PC-9 (cell line): ENCODE measurements at regions not wholly inside any gene's neighbourhood (a gene's known extent, or its start where the extent isn't known, plus 50 kb on each side); places are given as distances from the start of the nearest gene placed in this dataset.

Experiments used
- BruUV-seq: library from RNA; stranded (reverse); fragments of 400-500 nt; replicated peaks from 2 replicates; lab custom pipeline; 2021; lab: Mats Ljungman, UMichigan
- CTCF ChIA-PET: fragments of 300-600 bp; sonication (Branson Sonifier 250); formaldehyde crosslinking; loops from one replicate; lab custom pipeline; 2022; ENCODE audit warnings: antibody characterized with exemption; lab: Charles Lee
- POLR2A ChIA-PET: fragments of 300-600 bp; sonication (Branson Sonifier 250); formaldehyde crosslinking; loops from one replicate; lab custom pipeline; 2022; ENCODE audit warnings: antibody characterized with exemption; ENCODE audit not compliant: unreplicated experiment; lab: Charles Lee
- DNase-seq, 2 experiments: peaks; one replicate each; pipeline versions ENCODE4 v3.0.0 to v3.0.0-alpha.2; 2015 to 2022; ENCODE audit warnings: mixed read lengths in 1 of 2
- H2AFZ ChIP-seq: fragments of 200-600 bp; sonication (generic); 2 replicates; pipeline ENCODE4 v1.8.1; 2017; ENCODE audit warnings: antibody characterized with exemption
- H3F3A ChIP-seq: fragments of 200-600 bp; sonication (generic); 2 replicates; pipeline ENCODE4 v1.8.1; 2017; ENCODE audit warnings: antibody characterized with exemption, mild to moderate bottlenecking, low read depth; ENCODE audit not compliant: insufficient read depth
- H3K27ac ChIP-seq: fragments of 200-600 bp; sonication (generic); 2 replicates; pipeline ENCODE4 v1.6.1; 2016; ENCODE audit warnings: mixed run types
- H3K27me3 ChIP-seq: fragments of 200-600 bp; sonication (generic); 2 replicates; pipeline ENCODE4 v1.6.1; 2016; ENCODE audit warnings: low read depth, mixed run types; ENCODE audit not compliant: insufficient read depth
- H3K36me3 ChIP-seq: fragments of 200-600 bp; sonication (generic); 2 replicates; pipeline ENCODE4 v1.6.1; 2016; ENCODE audit warnings: low read depth, mixed run types
- H3K4me1 ChIP-seq: fragments of 200-600 bp; sonication (generic); replicated peaks from 2 replicates; pipeline ENCODE4 v1.6.1; 2016; ENCODE audit warnings: mixed run types; ENCODE audit not compliant: insufficient read depth
- H3K4me2 ChIP-seq: fragments of 200-600 bp; sonication (generic); 2 replicates; pipeline ENCODE4 v1.6.1; 2017; ENCODE audit warnings: mixed run types
- H3K4me3 ChIP-seq: fragments of 200-600 bp; sonication (generic); 2 replicates; pipeline ENCODE4 v1.6.1; 2016; ENCODE audit warnings: mixed run types
- H3K79me2 ChIP-seq: fragments of 200-600 bp; sonication (generic); 2 replicates; pipeline ENCODE4 v1.6.1; 2017; ENCODE audit warnings: low read depth, mixed run types
- H3K9me2 ChIP-seq: fragments of 200-600 bp; sonication (generic); 2 replicates; pipeline ENCODE4 v1.8.1; 2017; ENCODE audit warnings: mild to moderate bottlenecking; ENCODE audit not compliant: insufficient read depth
- H3K9me3 ChIP-seq: fragments of 200-600 bp; sonication (generic); 2 replicates; pipeline ENCODE4 v1.8.1; 2016; ENCODE audit warnings: low read depth; ENCODE audit not compliant: insufficient read depth
- H4K20me1 ChIP-seq: fragments of 200-600 bp; sonication (generic); 2 replicates; pipeline ENCODE4 v1.8.1; 2017; ENCODE audit not compliant: insufficient read depth
- CTCF ChIP-seq: fragments of 200-600 bp; sonication (generic); conservative IDR thresholded peaks from 2 replicates; pipeline ENCODE4 v1.6.1; 2017; ENCODE audit warnings: mixed run types, antibody characterized with exemption, mild to moderate bottlenecking, moderate library complexity
- EZH2 ChIP-seq: fragments of 200-600 bp; sonication (generic); IDR thresholded peaks from 2 replicates; pipeline ENCODE4 v1.8.0; 2017; ENCODE audit warnings: antibody characterized with exemption, low read depth
- intact Hi-C: fragments of 100-400 bp; cut with micrococcal nuclease; formaldehyde crosslinking; loops from one replicate; pipeline ENCODE4 v1.10.0; 2022; ENCODE audit not compliant: unreplicated experiment

GRCh38 chr10:118805146-118805545 is 50.4 kb upstream of the CACUL1 start:
- H3F3A ChIP-seq = peaks cover 3% of the 10 kb centered on the region; the same call in 1 of the 2 replicates

GRCh38 chr10:118807512-118808305 is 52.9 kb upstream of the CACUL1 start:
- no peaks in the 10 kb centered on the region for H3K4me1 ChIP-seq
- H2AFZ ChIP-seq = no peak overlapping the region
- H3K27ac ChIP-seq = no peak overlapping the region
- no peaks in the 10 kb centered on the region for H4K20me1 ChIP-seq
- H3F3A ChIP-seq = peaks cover 3% of the 10 kb centered on the region; the same call in 1 of the 2 replicates
- no peaks in the 10 kb centered on the region for H3K79me2 ChIP-seq
- no peak overlapping the region for H3K4me3 ChIP-seq
- no peaks in the 10 kb centered on the region for H3K27me3 ChIP-seq
- BruUV-seq = no TSS peak
- no peaks in the 10 kb centered on the region for H3K36me3 ChIP-seq
- TF ChIP-seq EZH2 (no peak), CTCF (no peak)
- no peaks in the 10 kb centered on the region for H3K9me3 ChIP-seq
- peak in 1 of 2 experiments; percentile 48 for DNase-seq
- ChIA-PET CTCF (no interaction called here), POLR2A (no interaction called here)
- intact Hi-C loops = no loop called here
- no peak overlapping the region for H3K4me2 ChIP-seq
- no peaks in the 10 kb centered on the region for H3K9me2 ChIP-seq

More at GRCh38 chr10:118805146-118805545, 50.4 kb upstream of the CACUL1 start:
- H4K20me1 ChIP-seq = no peaks in the 10 kb centered on the region
- TF ChIP-seq EZH2 = no peak
- TF ChIP-seq CTCF = no peak
- CTCF ChIA-PET = no interaction called here
- H3K79me2 ChIP-seq = no peaks in the 10 kb centered on the region
- H3K27ac ChIP-seq = no peak overlapping the region
- H3K4me1 ChIP-seq = peaks cover 6% of the 10 kb centered on the region
- no peak overlapping the region for H3K4me2 ChIP-seq
- no peak overlapping the region for H3K4me3 ChIP-seq
- H3K36me3 ChIP-seq = no peaks in the 10 kb centered on the region
- H3K9me2 ChIP-seq = no peaks in the 10 kb centered on the region
- H3K27me3 ChIP-seq = no peaks in the 10 kb centered on the region
- no peak overlapping the region for H2AFZ ChIP-seq
- no TSS peak for BruUV-seq
- no peaks in the 10 kb centered on the region for H3K9me3 ChIP-seq
- no peak for DNase-seq
- intact Hi-C loops = no loop called here
- POLR2A ChIA-PET = no interaction called here

- no peaks in the 10 kb centered on the region for H3K9me2 ChIP-seq
- no peak overlapping the region for H3K4me2 ChIP-seq
- DNase-seq = no peak
- no TSS peak for BruUV-seq
- no peak overlapping the region for H2AFZ ChIP-seq
- H3K4me3 ChIP-seq = no peak overlapping the region
- ChIA-PET POLR2A (no interaction called here), CTCF (no interaction called here)
- no peaks in the 10 kb centered on the region for H4K20me1 ChIP-seq
- H3K36me3 ChIP-seq = no peaks in the 10 kb centered on the region
- no peaks in the 10 kb centered on the region for H3K4me1 ChIP-seq
- no peak overlapping the region for H3K27ac ChIP-seq
- no peaks in the 10 kb centered on the region for H3K27me3 ChIP-seq
- no peaks in the 10 kb centered on the region for H3K9me3 ChIP-seq
- intact Hi-C loops = no loop called here
- peaks cover 3% of the 10 kb centered on the region; the same call in 1 of the 2 replicates for H3F3A ChIP-seq
- TF ChIP-seq EZH2 = no peak
- TF ChIP-seq CTCF = no peak
- no peaks in the 10 kb centered on the region for H3K79me2 ChIP-seq
Measured at GRCh38 chr10:118808601-118809356, 54.0 kb upstream of the CACUL1 start.
